ENCODE measurements at regions not wholly inside any gene's neighbourhood (a gene's known extent, or its start where the extent isn't known, plus 50 kb on each side); places are given as distances from the start of the nearest gene placed in this dataset.

DNA sequence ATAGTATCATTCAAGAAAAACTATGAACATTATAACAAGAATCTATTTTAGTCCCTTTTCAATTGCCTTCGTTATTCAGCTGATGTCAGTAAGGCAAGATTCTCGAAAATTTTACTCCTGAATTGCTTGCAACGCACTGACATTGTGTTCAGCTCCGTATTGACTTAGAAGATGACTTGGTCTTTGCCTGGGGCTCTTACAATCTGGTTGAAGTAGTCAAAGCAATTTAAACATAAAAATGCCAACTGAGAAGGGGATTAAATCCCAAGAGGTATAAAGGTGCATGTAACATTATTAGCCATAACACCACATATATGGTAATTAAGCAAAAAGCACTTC is 507.1 kb downstream of the CENPC start:
- TF ChIP-seq, protein P1, sequence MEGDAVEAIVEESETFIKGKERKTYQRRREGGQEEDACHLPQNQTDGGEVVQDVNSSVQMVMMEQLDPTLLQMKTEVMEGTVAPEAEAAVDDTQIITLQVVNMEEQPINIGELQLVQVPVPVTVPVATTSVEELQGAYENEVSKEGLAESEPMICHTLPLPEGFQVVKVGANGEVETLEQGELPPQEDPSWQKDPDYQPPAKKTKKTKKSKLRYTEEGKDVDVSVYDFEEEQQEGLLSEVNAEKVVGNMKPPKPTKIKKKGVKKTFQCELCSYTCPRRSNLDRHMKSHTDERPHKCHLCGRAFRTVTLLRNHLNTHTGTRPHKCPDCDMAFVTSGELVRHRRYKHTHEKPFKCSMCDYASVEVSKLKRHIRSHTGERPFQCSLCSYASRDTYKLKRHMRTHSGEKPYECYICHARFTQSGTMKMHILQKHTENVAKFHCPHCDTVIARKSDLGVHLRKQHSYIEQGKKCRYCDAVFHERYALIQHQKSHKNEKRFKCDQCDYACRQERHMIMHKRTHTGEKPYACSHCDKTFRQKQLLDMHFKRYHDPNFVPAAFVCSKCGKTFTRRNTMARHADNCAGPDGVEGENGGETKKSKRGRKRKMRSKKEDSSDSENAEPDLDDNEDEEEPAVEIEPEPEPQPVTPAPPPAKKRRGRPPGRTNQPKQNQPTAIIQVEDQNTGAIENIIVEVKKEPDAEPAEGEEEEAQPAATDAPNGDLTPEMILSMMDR (IDR thresholded peaks at IDR 0.05) = no peak
- TF ChIP-seq EP300 (IDR thresholded peaks at IDR 0.05) (no peak), POLR2A (IDR thresholded peaks at IDR 0.05) (no peak), POLR2AphosphoS5 (IDR thresholded peaks at IDR 0.05) (no peak)
